Smooth muscle cell (in vitro differentiated cells): ENCODE measurements at regions not wholly inside any gene's neighbourhood (a gene's known extent, or its start where the extent isn't known, plus 50 kb on each side); places are given as distances from the start of the nearest gene placed in this dataset.

ENCODE experiments used
- DNase-seq: peaks from one replicate; lab custom pipeline; 2025; ENCODE audit not compliant: unreplicated experiment; lab: John Stamatoyannopoulos, UW
- H2AFZ ChIP-seq: fragments of 200-600 bp; sonication (generic); 2 replicates; pipeline ENCODE4 v1.6.0; 2016; ENCODE audit warnings: antibody characterized with exemption, low read depth, mild to moderate bottlenecking
- H3F3A ChIP-seq: fragments of 200-600 bp; sonication (generic); 2 replicates; pipeline ENCODE4 v1.6.0; 2017; ENCODE audit warnings: antibody characterized with exemption, low read depth
- H3K27ac ChIP-seq: fragments of 200-600 bp; sonication (generic); 2 replicates; pipeline ENCODE4 v1.5.1; 2016; ENCODE audit warnings: low read depth, mild to moderate bottlenecking
- H3K27me3 ChIP-seq: fragments of 200-600 bp; sonication (generic); 2 replicates; pipeline ENCODE4 v1.6.1; 2016; ENCODE audit warnings: low read depth, mild to moderate bottlenecking
- H3K36me3 ChIP-seq: fragments of 200-600 bp; sonication (generic); 2 replicates; pipeline ENCODE4 v1.5.1; 2016; ENCODE audit warnings: low read depth
- H3K4me1 ChIP-seq: fragments of 200-600 bp; sonication (generic); 2 replicates; pipeline ENCODE4 v1.5.1; 2016; ENCODE audit warnings: low read depth
- H3K4me2 ChIP-seq: fragments of 200-600 bp; sonication (generic); 2 replicates; pipeline ENCODE4 v1.6.0; 2016; ENCODE audit warnings: mild to moderate bottlenecking
- H3K4me3 ChIP-seq: fragments of 200-600 bp; sonication (generic); 2 replicates; pipeline ENCODE4 v1.5.1; 2016; ENCODE audit warnings: mild to moderate bottlenecking
- H3K79me2 ChIP-seq: fragments of 200-600 bp; sonication (generic); 2 replicates; pipeline ENCODE4 v1.6.0; 2016; ENCODE audit warnings: low read depth, mild to moderate bottlenecking
- H3K9ac ChIP-seq: fragments of 200-600 bp; sonication (generic); 2 replicates; pipeline ENCODE4 v1.6.0; 2016; ENCODE audit warnings: low read depth
- H3K9me3 ChIP-seq: fragments of 200-600 bp; sonication (generic); replicated peaks from 2 replicates; pipeline ENCODE4 v1.5.1; 2016; ENCODE audit warnings: low read depth
- H4K20me1 ChIP-seq: fragments of 200-600 bp; sonication (generic); 2 replicates; pipeline ENCODE4 v1.6.0; 2016; ENCODE audit warnings: low read depth
- CTCF ChIP-seq: fragments of 200-600 bp; sonication (generic); IDR thresholded peaks from 2 replicates; pipeline ENCODE4 v1.5.1; 2017; ENCODE audit warnings: borderline replicate concordance, mild to moderate bottlenecking, antibody characterized with exemption; ENCODE audit not compliant: insufficient read depth, poor library complexity, severe bottlenecking
- WGBS: methylation state at CpG from one replicate; pipeline ENCODE4 v1.1.7; 2016; ENCODE audit warnings: low lambda C conversion rate; 5-methylcytosine and 5-hydroxymethylcytosine counted together

GRCh38 chr15:70319466-70319865 is 221.7 kb upstream of the TLE3 start:
- H4K20me1 ChIP-seq = no peaks in the 10 kb centered on the region
- H3K9me3 ChIP-seq = no peaks in the 10 kb centered on the region
- 82% methylated on average over 4 of the region's 4 CpGs for WGBS
- H3K4me3 ChIP-seq = no peak overlapping the region
- TF ChIP-seq CTCF = no peak
- H3K79me2 ChIP-seq = no peaks in the 10 kb centered on the region
- peaks cover 18% of the 10 kb centered on the region for H3F3A ChIP-seq
- H3K36me3 ChIP-seq = no peaks in the 10 kb centered on the region
- no peaks in the 10 kb centered on the region for H3K27me3 ChIP-seq
- H2AFZ ChIP-seq = no peak overlapping the region
- H3K4me2 ChIP-seq = peak overlapping the region; percentile 27
- no peak for DNase-seq
- no peak overlapping the region for H3K9ac ChIP-seq
- H3K27ac ChIP-seq = peak overlapping the region; percentile 66
- peaks cover 20% of the 10 kb centered on the region for H3K4me1 ChIP-seq

DNA sequence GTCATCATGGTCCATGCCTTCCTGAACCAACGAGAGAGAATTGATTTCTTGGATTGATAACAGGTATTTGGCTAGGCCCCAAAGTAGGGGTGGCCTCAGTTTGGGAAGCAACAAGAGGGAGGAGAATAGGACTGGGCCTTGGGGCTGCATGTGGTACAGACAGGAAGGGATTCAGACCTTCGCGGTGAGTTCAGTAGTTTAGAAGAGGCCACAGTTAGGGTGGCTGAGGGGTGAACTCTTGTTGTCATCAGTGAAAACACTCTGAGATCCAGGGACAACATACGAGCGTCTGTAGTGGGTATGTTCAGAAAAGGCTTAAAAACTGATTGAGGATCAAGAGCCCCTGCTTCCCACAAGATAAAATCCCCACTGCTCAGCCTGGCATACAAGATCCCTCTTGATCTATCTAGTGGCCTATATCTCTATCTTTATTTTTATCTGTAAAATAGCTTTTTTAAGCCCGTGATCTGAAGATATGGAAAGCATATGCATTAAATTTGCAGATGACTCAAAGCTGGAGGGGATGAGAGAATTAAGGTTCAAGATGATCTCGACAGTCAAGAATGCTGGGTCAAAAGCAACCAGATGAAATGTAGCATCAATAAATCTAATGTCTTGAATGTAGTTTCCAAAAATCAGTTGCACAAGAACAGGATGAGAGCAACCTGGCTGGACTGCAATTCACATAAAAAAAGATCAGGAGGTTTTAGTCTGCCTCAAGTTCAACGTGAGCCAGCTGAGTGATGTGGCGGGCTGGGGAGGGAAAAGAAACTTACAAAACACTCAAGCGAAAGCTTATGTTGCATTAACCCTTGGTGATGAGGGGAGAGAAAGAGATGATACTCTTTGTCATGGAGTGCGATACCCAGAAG is 221.1 kb upstream of the TLE3 start:
- H3K9me3 ChIP-seq = no peaks in the 10 kb centered on the region
- no peak for TF ChIP-seq CTCF
- 33% methylated on average over 11 of the region's 11 CpGs for WGBS

GRCh38 chr15:70316059-70316600 is 218.4 kb upstream of the TLE3 start:
- Histone ChIP-seq H3K27me3 (no peaks in the 10 kb centered on the region), H3K4me3 (no peak overlapping the region), H3K9ac (no peak overlapping the region), H3K4me1 (no peaks in the 10 kb centered on the region), H3K9me3 (no peaks in the 10 kb centered on the region), H3F3A (peaks cover 7% of the 10 kb centered on the region), H4K20me1 (no peaks in the 10 kb centered on the region), H3K27ac (no peak overlapping the region), H3K79me2 (no peaks in the 10 kb centered on the region), H3K36me3 (no peaks in the 10 kb centered on the region), H3K4me2 (peak overlapping the region; percentile 22), H2AFZ (no peak overlapping the region)
- 69% methylated on average over 8 of the region's 8 CpGs for WGBS
- TF ChIP-seq CTCF = no peak
- DNase-seq = no peak

More for the DNA sequence above, 221.1 kb upstream of the TLE3 start:
- H3K79me2 ChIP-seq = no peaks in the 10 kb centered on the region
- H3F3A ChIP-seq = peaks cover 18% of the 10 kb centered on the region
- H3K4me2 ChIP-seq = peak overlapping the region; percentile 27
- H3K9ac ChIP-seq = peak overlapping the region; percentile 16
- no peaks in the 10 kb centered on the region for H3K27me3 ChIP-seq
- peaks cover 15% of the 10 kb centered on the region for H3K4me1 ChIP-seq
- no peak overlapping the region for H3K4me3 ChIP-seq
- DNase-seq = no peak
- H3K27ac ChIP-seq = peak overlapping the region; percentile 66
- no peaks in the 10 kb centered on the region for H4K20me1 ChIP-seq
- no peak overlapping the region for H2AFZ ChIP-seq
- H3K36me3 ChIP-seq = no peaks in the 10 kb centered on the region

GRCh38 chr15:70315431-70315830 is 217.7 kb upstream of the TLE3 start:
- no peaks in the 10 kb centered on the region for H3K36me3 ChIP-seq
- no peaks in the 10 kb centered on the region for H3K4me1 ChIP-seq
- H3F3A ChIP-seq = peaks cover 7% of the 10 kb centered on the region
- no peaks in the 10 kb centered on the region for H3K9me3 ChIP-seq
- no peak overlapping the region for H3K4me3 ChIP-seq
- no peaks in the 10 kb centered on the region for H3K27me3 ChIP-seq
- TF ChIP-seq CTCF = no peak
- no peak overlapping the region for H3K9ac ChIP-seq
- no peak overlapping the region for H2AFZ ChIP-seq
- no peak for DNase-seq
- H3K79me2 ChIP-seq = no peaks in the 10 kb centered on the region
- no peak overlapping the region for H3K4me2 ChIP-seq
- no peaks in the 10 kb centered on the region for H4K20me1 ChIP-seq
- H3K27ac ChIP-seq = no peak overlapping the region
